ENCODE measurements at regions not wholly inside any gene's neighbourhood (a gene's known extent, or its start where the extent isn't known, plus 50 kb on each side); places are given as distances from the start of the nearest gene placed in this dataset.
A peak's percentile ranks its signal among the peaks of the same experiment; 100 is the strongest.
"Not testable (repeated sequence)": the region's sequence is repeated elsewhere in the genome, so short reads cannot be mapped to it uniquely, and the experiment has no call there.

DNA sequence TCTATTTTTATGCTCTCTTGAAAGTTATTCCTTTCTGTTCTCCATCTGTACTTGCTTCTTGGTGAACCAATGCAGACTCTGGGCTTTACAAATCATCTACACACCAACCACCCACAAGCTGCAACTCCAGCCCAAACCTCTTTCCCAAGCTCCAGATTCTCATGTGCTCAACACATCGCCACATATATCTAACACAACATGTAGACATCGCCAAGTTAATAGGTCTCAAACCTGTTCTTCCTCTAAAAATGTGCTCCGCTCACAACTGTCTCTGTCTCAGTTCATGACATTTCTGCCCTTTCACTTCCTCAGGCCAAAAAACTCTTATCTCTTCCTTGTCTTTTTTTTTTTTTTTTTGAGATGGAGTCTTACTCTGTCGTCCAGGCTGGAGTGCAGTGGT, 95.7 kb upstream of the EEPD1 start:
- no peaks in the 10 kb centered on the region for H3K27me3 ChIP-seq (ENCODE audit: low read length)
- no peaks in the 10 kb centered on the region for H3K79me2 ChIP-seq (ENCODE audit: insufficient read depth, low read length)
- H3K36me3 ChIP-seq (ENCODE audit: low read length): no peaks in the 10 kb centered on the region
- TF ChIP-seq EZH2phosphoT487 (conservative IDR thresholded peaks at IDR 0.05; ENCODE audit: low read length): no peak
- TF ChIP-seq, protein P1, sequence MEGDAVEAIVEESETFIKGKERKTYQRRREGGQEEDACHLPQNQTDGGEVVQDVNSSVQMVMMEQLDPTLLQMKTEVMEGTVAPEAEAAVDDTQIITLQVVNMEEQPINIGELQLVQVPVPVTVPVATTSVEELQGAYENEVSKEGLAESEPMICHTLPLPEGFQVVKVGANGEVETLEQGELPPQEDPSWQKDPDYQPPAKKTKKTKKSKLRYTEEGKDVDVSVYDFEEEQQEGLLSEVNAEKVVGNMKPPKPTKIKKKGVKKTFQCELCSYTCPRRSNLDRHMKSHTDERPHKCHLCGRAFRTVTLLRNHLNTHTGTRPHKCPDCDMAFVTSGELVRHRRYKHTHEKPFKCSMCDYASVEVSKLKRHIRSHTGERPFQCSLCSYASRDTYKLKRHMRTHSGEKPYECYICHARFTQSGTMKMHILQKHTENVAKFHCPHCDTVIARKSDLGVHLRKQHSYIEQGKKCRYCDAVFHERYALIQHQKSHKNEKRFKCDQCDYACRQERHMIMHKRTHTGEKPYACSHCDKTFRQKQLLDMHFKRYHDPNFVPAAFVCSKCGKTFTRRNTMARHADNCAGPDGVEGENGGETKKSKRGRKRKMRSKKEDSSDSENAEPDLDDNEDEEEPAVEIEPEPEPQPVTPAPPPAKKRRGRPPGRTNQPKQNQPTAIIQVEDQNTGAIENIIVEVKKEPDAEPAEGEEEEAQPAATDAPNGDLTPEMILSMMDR (IDR thresholded peaks at IDR 0.05; ENCODE audit: insufficient read depth, low read length, poor library complexity, severe bottlenecking): no peak
- no peak overlapping the region for H3K27ac ChIP-seq (ENCODE audit: low read depth, low read length)
- H3F3A ChIP-seq (ENCODE audit: insufficient read depth): no peaks in the 10 kb centered on the region
- no peak overlapping the region for H2AFZ ChIP-seq (ENCODE audit: low read depth, low read length, severe bottlenecking)
- no peaks in the 10 kb centered on the region for H3K9me2 ChIP-seq (replicated peaks; ENCODE audit: insufficient read depth, low read length)
- H3K9ac ChIP-seq (ENCODE audit: low read length): no peak overlapping the region
- H3K4me3 ChIP-seq (ENCODE audit: insufficient read depth, low read length, poor library complexity, severe bottlenecking): no peak overlapping the region
- no peaks in the 10 kb centered on the region for H3K9me3 ChIP-seq (ENCODE audit: insufficient read depth, low read length)
- H3K4me2 ChIP-seq (ENCODE audit: low read depth, low read length, poor library complexity, severe bottlenecking): peak overlapping the region; percentile 6
- no peaks in the 10 kb centered on the region for H4K20me1 ChIP-seq (ENCODE audit: low read depth, low read length)

DNA sequence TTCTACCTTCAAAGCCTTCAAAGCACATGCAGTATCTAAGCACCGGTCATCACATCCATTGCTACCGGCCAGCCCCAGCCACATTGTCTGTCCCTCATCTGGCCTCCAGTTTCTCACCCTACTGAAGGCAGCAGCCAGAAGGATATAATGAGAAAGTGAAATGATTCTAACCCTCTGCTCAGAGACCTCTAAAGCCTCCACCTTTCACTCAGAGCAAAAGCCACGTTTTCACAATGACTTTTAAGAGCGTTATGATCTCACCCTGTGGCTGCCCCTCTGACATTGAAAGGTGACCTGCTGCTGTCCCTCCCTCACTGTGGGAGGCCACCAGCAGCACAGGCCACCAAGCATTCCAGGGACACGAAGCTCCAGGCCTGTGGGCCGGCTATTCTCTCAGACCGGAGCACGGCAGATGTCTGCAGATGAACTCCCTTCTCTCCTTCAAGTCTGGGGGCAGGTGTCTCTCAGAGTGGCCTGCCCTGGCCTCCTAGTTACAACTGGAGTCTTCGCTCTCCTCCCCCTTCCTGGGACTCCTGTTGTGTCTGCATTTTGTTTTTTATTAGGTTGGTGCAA, 94.9 kb upstream of the EEPD1 start:
- no peak overlapping the region for H3K4me3 ChIP-seq (ENCODE audit: insufficient read depth, low read length, poor library complexity, severe bottlenecking)
- TF ChIP-seq, protein P1 (IDR thresholded peaks at IDR 0.05; ENCODE audit: insufficient read depth, low read length, poor library complexity, severe bottlenecking): no peak
- no peak for TF ChIP-seq EZH2phosphoT487 (conservative IDR thresholded peaks at IDR 0.05; ENCODE audit: low read length)

DNA sequence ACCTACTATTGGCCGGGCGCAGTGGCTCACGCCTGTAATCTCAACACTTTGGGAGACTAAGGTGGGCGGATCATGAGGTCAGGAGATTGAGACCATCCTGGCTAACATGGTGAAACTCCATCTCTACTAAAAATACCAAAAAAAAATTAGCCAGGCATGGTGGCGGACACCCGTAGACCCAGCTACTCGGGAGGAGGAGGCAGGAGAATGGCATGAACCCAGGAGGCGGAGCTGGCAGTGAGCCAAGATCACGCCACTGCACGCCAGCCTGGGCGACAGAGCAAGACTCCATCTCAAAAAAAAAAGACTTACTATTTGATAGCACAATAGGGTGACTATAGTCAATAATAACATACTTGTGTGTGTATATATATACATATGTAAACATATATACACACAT, 92.7 kb upstream of the EEPD1 start:
- not testable (repeated sequence) for H3K9ac ChIP-seq (ENCODE audit: low read length); H3K27ac ChIP-seq (ENCODE audit: low read depth, low read length); H3K4me2 ChIP-seq (ENCODE audit: low read depth, low read length, poor library complexity, severe bottlenecking); H3K9me2 ChIP-seq (replicated peaks; ENCODE audit: insufficient read depth, low read length); H3K36me3 ChIP-seq (ENCODE audit: low read length); H3K79me2 ChIP-seq (ENCODE audit: insufficient read depth, low read length); H3K9me3 ChIP-seq (ENCODE audit: insufficient read depth, low read length); H3F3A ChIP-seq (ENCODE audit: insufficient read depth); H3K4me3 ChIP-seq (ENCODE audit: insufficient read depth, low read length, poor library complexity, severe bottlenecking); H2AFZ ChIP-seq (ENCODE audit: low read depth, low read length, severe bottlenecking); H4K20me1 ChIP-seq (ENCODE audit: low read depth, low read length); H3K27me3 ChIP-seq (ENCODE audit: low read length)

More for the DNA sequence above, 94.9 kb upstream of the EEPD1 start:
- no peaks in the 10 kb centered on the region for H3K36me3 ChIP-seq (ENCODE audit: low read length)
- H3F3A ChIP-seq (ENCODE audit: insufficient read depth): no peaks in the 10 kb centered on the region
- no peaks in the 10 kb centered on the region for H3K9me3 ChIP-seq (ENCODE audit: insufficient read depth, low read length)
- no peak overlapping the region for H2AFZ ChIP-seq (ENCODE audit: low read depth, low read length, severe bottlenecking)
- H3K9ac ChIP-seq (ENCODE audit: low read length): no peak overlapping the region
- no peaks in the 10 kb centered on the region for H3K9me2 ChIP-seq (replicated peaks; ENCODE audit: insufficient read depth, low read length)
- no peak overlapping the region for H3K4me2 ChIP-seq (ENCODE audit: low read depth, low read length, poor library complexity, severe bottlenecking)
- no peaks in the 10 kb centered on the region for H3K79me2 ChIP-seq (ENCODE audit: insufficient read depth, low read length)
- no peaks in the 10 kb centered on the region for H3K27me3 ChIP-seq (ENCODE audit: low read length)
- H3K27ac ChIP-seq (ENCODE audit: low read depth, low read length): no peak overlapping the region
- H4K20me1 ChIP-seq (ENCODE audit: low read depth, low read length): no peaks in the 10 kb centered on the region

DNA sequence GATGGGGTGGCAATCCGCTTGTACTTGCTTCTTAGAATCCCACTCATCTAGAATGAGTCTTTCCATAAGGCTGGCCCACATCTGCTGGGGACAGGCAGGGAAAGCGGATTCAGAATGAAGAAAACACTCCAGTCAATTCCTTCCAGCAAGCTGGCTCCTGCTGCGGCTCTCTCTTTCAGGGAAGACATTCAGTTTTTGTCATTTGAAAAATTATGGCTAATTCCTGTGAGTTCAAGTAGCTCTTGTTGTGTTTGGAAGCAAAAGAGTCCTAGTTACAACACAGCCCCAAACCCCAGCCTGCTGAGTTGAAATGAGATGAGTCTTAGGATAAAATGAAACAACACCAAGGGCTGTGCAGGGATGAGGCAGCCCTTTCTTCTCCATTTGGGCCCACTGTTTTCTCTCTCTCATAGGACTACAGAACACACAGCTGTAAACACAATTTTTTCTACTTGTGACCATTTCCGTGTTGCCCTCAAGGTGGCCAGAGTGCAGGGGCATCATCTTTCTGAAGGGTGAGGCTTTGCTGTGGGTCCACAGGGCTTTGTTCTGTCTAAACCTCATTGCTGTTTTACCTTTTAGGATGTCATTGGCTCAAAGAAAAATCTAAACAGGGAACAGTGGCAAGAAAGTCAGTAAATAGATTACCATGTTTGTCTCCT, 90.8 kb upstream of the EEPD1 start:
- H4K20me1 ChIP-seq (ENCODE audit: low read depth, low read length): no peaks in the 10 kb centered on the region
- no peak overlapping the region for H3K4me3 ChIP-seq (ENCODE audit: insufficient read depth, low read length, poor library complexity, severe bottlenecking)
- no peaks in the 10 kb centered on the region for H3K36me3 ChIP-seq (ENCODE audit: low read length)
- H2AFZ ChIP-seq (ENCODE audit: low read depth, low read length, severe bottlenecking): no peak overlapping the region
- H3K9me3 ChIP-seq (ENCODE audit: insufficient read depth, low read length): no peaks in the 10 kb centered on the region
- H3K4me2 ChIP-seq (ENCODE audit: low read depth, low read length, poor library complexity, severe bottlenecking): no peak overlapping the region
- H3K9me2 ChIP-seq (replicated peaks; ENCODE audit: insufficient read depth, low read length): no peaks in the 10 kb centered on the region
- H3K9ac ChIP-seq (ENCODE audit: low read length): no peak overlapping the region
- no peaks in the 10 kb centered on the region for H3K79me2 ChIP-seq (ENCODE audit: insufficient read depth, low read length)
- H3F3A ChIP-seq (ENCODE audit: insufficient read depth): no peaks in the 10 kb centered on the region
- TF ChIP-seq, protein P1 (IDR thresholded peaks at IDR 0.05; ENCODE audit: insufficient read depth, low read length, poor library complexity, severe bottlenecking): no peak
- TF ChIP-seq EZH2phosphoT487 (conservative IDR thresholded peaks at IDR 0.05; ENCODE audit: low read length): no peak
- no peak overlapping the region for H3K27ac ChIP-seq (ENCODE audit: low read depth, low read length)
- H3K27me3 ChIP-seq (ENCODE audit: low read length): no peaks in the 10 kb centered on the region

All from SU-DHL-6 (cell line).